ES-I3 (cell line): ENCODE measurements at regions not wholly inside any gene's neighbourhood (a gene's known extent, or its start where the extent isn't known, plus 50 kb on each side); places are given as distances from the start of the nearest gene placed in this dataset.
"Not testable (repeated sequence)": the region's sequence is repeated elsewhere in the genome, so short reads cannot be mapped to it uniquely, and the experiment has no call there.

ENCODE experiments used
- H3K36me3 ChIP-seq: 2 replicates; pipeline ENCODE4 v1.6.1; 2013; ENCODE audit warnings: mild to moderate bottlenecking, low read length, control low read depth, moderate library complexity; ENCODE audit not compliant: insufficient read depth
- H3K4me1 ChIP-seq: 2 replicates; pipeline ENCODE4 v1.6.1; 2013; ENCODE audit warnings: mild to moderate bottlenecking, control low read depth, low read length; ENCODE audit not compliant: insufficient read depth
- H3K9ac ChIP-seq: 2 replicates; pipeline ENCODE4 v1.6.1; 2013; ENCODE audit warnings: low read depth, mild to moderate bottlenecking, low read length, moderate library complexity
- H3K9me3 ChIP-seq: 2 replicates; pipeline ENCODE4 v1.6.1; 2013; ENCODE audit warnings: mild to moderate bottlenecking, low read length, moderate library complexity; ENCODE audit not compliant: control insufficient read depth, insufficient read depth

DNA sequence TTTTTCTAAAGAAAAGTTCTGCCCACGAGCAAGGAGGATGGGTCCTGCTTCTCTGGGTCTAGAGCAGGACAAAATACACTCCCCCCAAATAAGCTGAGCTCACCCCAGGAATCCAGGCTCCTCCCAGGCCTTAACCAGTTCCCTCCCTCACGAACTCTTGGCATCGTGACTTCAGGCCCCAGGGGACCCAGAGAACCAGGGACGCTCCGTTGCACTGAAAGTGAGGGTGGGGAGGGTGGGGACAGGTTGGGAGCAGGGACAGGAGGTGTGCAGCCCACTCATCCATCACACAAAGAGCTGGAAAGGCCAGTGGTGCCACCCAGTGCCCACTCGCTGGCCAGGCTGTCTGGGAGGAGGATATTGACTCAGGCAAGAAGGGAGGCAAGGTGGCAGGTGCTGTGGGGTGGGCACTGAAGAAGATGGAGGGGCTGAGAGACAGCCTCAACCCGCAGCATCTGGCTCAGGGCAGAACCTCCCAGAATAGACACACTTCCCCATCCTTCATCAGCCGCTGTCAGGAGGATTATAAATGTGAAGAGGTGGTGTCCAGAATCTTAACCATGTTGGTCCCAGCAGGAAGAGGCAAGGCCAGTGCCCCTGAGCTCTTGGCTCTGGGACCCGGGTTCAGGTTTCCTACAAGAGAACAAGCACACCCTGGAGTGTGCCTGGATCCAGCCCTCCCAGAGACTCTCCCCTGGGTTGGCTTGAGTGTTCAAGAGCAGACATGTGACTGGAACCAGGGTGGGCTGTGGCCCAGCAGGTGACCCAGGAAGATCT lies 67.9 kb upstream of the RPL38 start:
- Histone ChIP-seq H3K36me3 (no peaks in the 10 kb centered on the region), H3K4me1 (no peaks in the 10 kb centered on the region; the same call in 1 of the 2 replicates), H3K9me3 (no peaks in the 10 kb centered on the region; the same call in 1 of the 2 replicates), H3K9ac (no peak overlapping the region)

DNA sequence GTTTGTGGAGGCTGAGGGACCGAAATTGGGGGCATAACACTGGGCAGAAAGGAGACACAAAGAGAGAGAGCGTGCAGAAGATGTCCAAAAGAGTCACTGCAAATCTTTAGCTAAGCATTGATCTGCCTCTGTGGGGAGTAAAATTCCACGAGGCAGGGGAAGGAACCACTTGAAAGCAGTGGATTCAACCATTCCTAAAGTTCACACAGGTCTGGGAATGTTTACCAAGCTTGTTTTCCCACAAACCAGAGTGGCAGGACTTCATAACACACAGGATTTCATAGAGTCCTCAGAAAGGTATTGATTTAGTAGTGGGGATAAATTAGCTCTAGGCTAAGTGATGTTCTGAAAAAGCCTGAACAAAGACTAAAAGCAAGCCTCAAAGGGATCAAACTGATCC lies 66.1 kb upstream of the RPL38 start:
- Histone ChIP-seq H3K4me1 (no peaks in the 10 kb centered on the region; the same call in 1 of the 2 replicates), H3K9ac (no peak overlapping the region), H3K9me3 (peaks cover 2% of the 10 kb centered on the region; the same call in 1 of the 2 replicates), H3K36me3 (no peaks in the 10 kb centered on the region)

DNA sequence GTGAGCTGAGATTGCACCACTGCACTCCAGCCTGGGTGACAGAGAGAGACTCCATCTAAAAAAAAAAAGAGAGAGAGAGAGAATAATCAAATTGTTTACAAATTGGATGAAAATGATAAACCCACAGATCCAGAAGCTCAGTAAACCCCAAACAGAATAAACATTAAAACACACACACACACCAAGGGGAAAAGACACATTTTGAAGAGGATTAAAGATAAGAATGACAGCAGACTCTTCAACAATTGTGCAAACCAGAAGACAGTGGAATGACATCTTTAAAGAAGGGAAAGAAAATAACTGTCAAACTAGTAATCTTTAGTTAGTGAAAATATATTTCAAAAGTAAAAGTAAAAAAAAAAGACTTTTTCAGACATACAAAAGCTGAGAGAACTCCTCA lies 64.4 kb upstream of the RPL38 start:
- no peak overlapping the region for H3K9ac ChIP-seq
- no peaks in the 10 kb centered on the region for H3K36me3 ChIP-seq
- H3K4me1 ChIP-seq, result no peaks in the 10 kb centered on the region
- H3K9me3 ChIP-seq, result peaks cover 11% of the 10 kb centered on the region

DNA sequence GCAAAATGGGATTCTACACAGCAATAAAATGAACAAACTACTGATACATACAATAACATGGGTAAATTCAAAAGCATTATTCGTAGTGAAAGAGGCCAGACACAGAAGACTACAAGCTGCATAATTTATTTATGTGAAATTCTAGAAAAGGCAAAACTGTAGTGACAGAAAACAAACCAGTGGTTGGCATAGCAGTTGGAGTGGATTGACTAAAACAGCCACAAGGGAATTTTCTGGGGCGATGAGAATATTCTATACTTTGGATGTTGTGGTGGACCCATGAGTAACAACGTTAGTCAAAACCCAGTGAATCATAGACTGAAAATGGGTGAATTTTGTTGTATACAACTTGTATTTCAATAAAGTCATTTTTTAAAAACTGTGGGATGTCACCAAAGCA lies 63.2 kb upstream of the RPL38 start:
- no peak overlapping the region for H3K9ac ChIP-seq
- no peaks in the 10 kb centered on the region for H3K36me3 ChIP-seq
- no peaks in the 10 kb centered on the region for H3K4me1 ChIP-seq
- H3K9me3 ChIP-seq, result peaks cover 11% of the 10 kb centered on the region

DNA sequence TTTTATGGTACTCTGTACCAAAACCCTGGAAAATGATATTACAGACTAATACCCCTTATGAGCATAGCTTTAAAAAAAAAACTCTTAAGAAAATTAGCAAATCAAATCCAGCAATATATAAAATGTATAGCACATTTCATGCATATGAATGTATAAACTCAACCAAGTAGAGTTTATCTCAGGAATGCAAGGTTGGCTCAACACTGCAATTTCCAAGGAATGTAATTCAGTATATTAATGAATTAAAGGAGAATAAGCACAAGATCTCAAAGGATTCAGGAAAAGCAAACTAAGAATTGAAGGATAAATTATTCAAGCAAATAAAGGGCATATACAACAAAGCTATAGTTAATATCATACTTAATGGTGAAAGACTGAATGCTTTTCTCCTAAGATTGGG lies 61.9 kb upstream of the RPL38 start:
- H3K9me3 ChIP-seq, result peaks cover 11% of the 10 kb centered on the region
- H3K4me1 ChIP-seq, result no peaks in the 10 kb centered on the region
- H3K9ac ChIP-seq, result no peak overlapping the region
- no peaks in the 10 kb centered on the region for H3K36me3 ChIP-seq

DNA sequence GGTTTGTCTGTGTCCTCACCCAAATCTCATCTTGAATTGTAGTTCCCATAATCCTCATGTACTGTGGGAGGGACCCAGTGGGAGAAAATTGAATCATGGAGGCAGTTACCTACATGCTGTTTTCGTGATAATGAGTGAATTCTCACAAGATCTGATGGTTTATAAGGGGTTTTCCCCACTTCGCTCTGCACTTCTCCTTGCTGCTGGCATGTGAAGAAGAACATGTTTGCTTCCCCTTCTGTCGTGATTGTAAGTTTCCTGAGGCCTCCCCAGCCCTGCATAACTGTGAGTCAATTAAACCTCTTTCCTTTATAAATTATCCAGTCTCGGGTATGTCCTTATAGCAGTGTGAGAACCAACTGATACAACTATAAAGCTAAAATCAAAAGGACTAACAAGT lies 60.2 kb upstream of the RPL38 start:
- not testable (repeated sequence) for H3K9ac ChIP-seq, H3K36me3 ChIP-seq, H3K4me1 ChIP-seq
- peaks cover 11% of the 10 kb centered on the region for H3K9me3 ChIP-seq

DNA sequence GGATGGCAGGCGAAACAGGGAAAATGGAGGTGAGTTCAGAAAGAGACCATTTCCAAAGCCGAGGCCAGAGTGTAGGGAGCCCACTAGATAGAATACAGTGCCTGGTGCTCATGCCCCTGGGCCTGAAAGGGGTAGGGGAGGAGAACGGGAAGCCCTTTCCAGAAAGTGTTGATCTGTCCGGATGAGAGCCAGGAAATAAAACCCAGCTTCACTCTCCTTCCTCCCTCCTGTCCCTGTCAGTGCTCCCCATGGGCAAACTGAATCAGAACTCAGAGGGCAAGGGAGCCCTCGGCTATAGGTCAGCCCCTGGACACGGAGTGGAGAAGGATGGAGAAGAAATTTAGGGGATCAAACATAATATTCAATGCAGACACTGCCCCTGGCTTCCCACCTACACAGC lies 57.7 kb upstream of the RPL38 start:
- no peaks in the 10 kb centered on the region for H3K36me3 ChIP-seq
- H3K9ac ChIP-seq, result no peak overlapping the region
- H3K9me3 ChIP-seq, result peaks cover 11% of the 10 kb centered on the region
- H3K4me1 ChIP-seq, result no peaks in the 10 kb centered on the region

DNA sequence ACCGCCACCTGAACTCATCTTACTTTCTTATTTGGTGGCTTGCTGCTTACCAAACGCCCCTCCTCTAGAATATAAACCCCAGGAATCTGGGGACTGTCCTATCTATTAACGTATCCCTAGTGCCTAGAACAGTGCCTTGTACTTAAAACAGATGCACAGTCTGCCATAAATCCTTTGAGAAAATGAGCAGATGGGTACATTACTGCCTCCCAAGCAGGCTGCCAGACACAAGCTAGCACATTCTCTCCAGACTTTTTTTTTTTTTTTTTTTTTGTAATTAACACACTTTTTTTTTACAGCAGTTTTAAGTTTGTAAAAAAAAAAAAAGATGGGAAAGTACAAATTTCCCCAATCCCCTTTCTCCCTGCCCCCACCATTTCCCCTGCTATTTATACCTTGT lies 57.3 kb upstream of the RPL38 start:
- Histone ChIP-seq H3K36me3 (no peaks in the 10 kb centered on the region), H3K9ac (no peak overlapping the region), H3K9me3 (peaks cover 11% of the 10 kb centered on the region; the same call in 1 of the 2 replicates), H3K4me1 (no peaks in the 10 kb centered on the region)

DNA sequence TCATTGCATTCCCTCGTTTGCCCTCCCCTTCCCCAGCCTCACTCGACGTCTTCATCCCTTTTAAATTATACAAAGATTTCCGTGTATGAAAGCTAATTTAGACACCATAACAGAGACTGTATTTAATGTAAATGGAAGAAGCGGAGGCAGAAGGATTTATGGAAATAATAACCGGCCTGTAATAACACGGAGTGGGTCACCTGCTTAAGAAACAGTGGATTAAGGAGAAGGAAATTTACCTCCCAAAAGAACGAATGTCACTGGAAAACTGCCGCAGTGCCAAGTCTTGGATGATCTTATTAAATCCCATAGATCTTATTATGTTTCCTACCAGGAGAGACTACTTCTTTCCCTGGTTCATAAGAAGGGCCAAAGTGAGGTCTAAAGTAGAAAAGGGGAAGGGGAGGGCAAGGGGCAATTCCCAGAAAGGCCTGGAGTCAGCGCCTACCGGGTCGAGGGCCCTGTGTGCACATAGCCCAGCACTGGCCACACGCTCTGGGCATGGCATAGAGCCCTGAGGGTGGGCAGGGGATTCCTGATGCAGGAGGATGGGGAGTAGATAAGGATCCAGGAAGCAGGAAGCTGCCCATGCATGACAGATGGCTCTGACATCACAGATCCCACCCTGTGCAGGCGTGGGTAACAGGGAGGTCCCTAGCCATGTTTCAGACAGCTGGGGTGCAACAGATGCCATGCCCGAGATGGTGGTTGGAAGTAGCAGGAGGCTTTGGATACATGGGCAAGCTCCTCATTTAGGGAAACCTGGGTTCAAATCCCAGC lies 56.2 kb upstream of the RPL38 start:
- Histone ChIP-seq H3K36me3 (no peaks in the 10 kb centered on the region), H3K9ac (no peak overlapping the region), H3K9me3 (peaks cover 10% of the 10 kb centered on the region; the same call in 1 of the 2 replicates), H3K4me1 (no peaks in the 10 kb centered on the region)

DNA sequence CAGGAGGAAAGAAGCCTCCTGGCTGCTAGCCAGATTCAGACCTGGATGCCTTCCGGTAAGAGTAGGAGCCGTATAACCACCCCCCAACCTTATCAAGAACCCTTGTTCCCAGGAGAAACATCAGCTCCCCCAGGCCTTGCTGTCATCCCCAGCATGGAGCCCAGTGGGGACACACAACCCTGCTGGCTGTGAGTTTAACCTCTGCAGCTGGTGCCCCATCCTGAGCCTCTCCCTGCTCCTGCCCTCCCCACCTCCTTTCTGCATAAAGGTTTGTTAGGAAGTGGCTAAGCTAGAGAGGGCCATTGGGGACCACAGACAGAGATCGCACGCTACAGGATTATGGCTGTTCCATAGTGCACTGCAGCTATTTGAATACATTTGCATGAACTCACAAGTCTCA lies 55.5 kb upstream of the RPL38 start:
- peaks cover 6% of the 10 kb centered on the region; the same call in 1 of the 2 replicates for H3K4me1 ChIP-seq
- peaks cover 3% of the 10 kb centered on the region; the same call in 1 of the 2 replicates for H3K9me3 ChIP-seq
- no peak overlapping the region for H3K9ac ChIP-seq
- H3K36me3 ChIP-seq, result no peaks in the 10 kb centered on the region

DNA sequence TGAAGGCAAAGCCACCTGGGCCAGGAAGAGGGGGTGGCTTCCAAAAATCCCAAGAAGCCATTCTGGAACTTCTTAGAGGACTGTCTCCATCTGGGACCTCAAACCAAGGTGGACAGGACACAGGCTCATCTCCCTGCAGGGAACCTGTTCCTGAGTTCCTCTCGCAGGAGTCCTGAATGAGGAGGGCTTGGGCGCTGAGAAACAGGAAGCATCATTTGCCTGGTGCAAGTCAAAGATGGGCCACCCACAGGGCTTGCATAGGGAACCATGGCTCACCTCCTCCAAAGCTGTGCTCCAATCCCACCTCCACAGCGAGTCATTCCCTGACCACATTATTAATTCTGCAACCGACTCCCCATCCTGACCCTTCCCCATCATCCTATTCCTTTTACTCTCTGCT lies 55.0 kb upstream of the RPL38 start:
- Histone ChIP-seq H3K36me3 (no peaks in the 10 kb centered on the region), H3K9ac (no peak overlapping the region), H3K9me3 (no peaks in the 10 kb centered on the region), H3K4me1 (peaks cover 8% of the 10 kb centered on the region; the same call in 1 of the 2 replicates)

DNA sequence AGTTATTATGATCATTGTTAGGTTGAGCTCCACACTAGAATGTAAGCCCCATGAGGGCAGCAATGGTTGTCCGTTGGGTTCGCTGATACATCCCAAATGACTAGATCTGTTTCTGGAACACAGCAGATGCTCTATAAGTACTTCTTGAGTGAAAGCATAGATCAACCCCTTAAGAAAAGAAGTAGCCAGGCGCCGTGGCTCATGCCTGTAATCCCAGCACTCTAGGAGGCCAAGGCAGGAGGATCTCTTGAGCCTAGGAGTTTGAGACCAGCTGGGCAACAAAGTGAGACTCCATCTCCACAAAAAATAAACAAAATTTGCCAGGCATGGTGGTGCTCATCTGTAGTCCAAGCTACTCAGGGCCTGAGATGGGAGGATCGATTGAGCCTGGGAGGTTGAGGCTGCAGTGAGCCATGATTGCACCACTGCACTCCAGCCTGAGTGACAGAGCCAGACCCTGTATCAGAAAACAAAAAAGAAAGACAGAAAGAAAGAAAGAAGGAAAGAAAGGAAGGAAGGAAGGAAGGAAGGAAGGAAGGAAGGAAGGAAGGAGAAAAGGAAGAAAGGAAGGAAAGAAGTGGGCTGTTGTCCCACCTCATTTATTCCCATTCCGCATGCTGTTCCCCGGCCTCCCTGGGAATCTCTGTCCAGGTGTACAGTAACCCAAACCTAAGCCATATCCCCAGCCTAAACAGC lies 54.4 kb upstream of the RPL38 start:
- Histone ChIP-seq H3K9me3 (no peaks in the 10 kb centered on the region), H3K36me3 (no peaks in the 10 kb centered on the region), H3K4me1 (peaks cover 8% of the 10 kb centered on the region; the same call in 1 of the 2 replicates)

DNA sequence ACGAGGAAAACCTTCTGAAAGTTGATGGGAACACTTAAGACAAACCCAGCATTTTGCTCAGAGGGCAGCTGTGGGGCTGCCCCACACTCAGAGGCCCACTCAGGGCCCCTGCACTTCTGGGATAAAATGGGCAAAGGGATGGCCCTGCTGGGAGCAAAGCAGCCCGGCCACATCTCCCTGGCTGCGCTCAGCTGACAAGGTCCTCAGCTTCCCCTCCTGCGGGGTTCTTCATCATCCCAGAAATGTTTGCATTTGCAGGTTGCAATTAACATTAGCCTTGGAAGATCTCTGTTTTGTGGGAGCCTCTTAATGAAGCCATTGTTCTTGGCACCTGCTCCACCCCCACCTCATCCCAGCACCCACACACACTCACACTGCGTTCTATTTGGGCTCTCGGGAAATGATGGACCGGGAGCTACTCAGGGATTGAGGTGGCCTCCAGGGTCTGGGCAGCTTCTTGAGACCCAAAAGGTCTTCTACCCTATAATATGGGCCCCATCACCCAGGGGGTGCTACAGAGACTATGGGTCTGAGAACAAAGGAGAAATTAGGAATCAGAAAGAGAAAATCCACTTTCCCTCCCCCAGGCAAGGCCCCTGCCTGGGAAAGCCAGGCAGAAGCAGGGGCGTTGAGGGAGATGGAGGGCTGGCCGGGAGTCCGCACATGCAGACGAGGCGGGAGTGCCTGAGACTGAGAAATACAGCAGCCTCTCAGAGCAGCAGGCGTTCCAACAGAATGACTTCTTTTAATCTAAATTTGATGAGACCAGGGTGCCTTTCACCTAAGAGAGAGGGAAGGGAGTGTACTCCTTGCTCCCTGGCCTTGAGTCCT lies 53.7 kb upstream of the RPL38 start:
- peaks cover 8% of the 10 kb centered on the region; the same call in 1 of the 2 replicates for H3K4me1 ChIP-seq
- H3K36me3 ChIP-seq, result no peaks in the 10 kb centered on the region
- H3K9ac ChIP-seq, result no peak overlapping the region
- no peaks in the 10 kb centered on the region for H3K9me3 ChIP-seq

More for the DNA sequence above, 54.4 kb upstream of the RPL38 start:
- H3K9ac ChIP-seq, result no peak overlapping the region
